Spleen (tissue), 11 donors: ENCODE measurements at regions not wholly inside any gene's neighbourhood (a gene's known extent, or its start where the extent isn't known, plus 50 kb on each side); places are given as distances from the start of the nearest gene placed in this dataset.
"Not testable (repeated sequence)": the region's sequence is repeated elsewhere in the genome, so short reads cannot be mapped to it uniquely, and the experiment has no call there.

Experiments used
- DNase-seq: peaks from one replicate; pipeline ENCODE4 v3.0.0-alpha.2; 2020
- H3K27ac ChIP-seq, 8 donors: fragments of 200-600 bp; sonication (generic) in 7 of 8; 1 replicate in 4 of 8; 2 replicates in 4 of 8; pipeline versions ENCODE4 v1.5.0 to v1.8.0; 2016 to 2021; ENCODE audit warnings: inconsistent platforms in 4 of 8, mild to moderate bottlenecking in 4 of 8, moderate library complexity in 1 of 8
- H3K27me3 ChIP-seq, 7 donors: fragments of 200-600 bp; sonication (generic) in 6 of 7; replicated peaks in 1 of 7; 1 replicate in 4 of 7; 2 replicates in 3 of 7; pipeline versions ENCODE4 v1.5.0 to v1.8.0; 2016 to 2021; ENCODE audit warnings: inconsistent platforms in 3 of 7, mild to moderate bottlenecking in 1 of 7
- H3K36me3 ChIP-seq, 6 donors: fragments of 200-600 bp; sonication (generic) in 5 of 6; 1 replicate in 4 of 6; 2 replicates in 2 of 6; pipeline versions ENCODE4 v1.5.0 to v1.8.0; 2016 to 2021; ENCODE audit warnings: inconsistent platforms in 2 of 6
- H3K4me1 ChIP-seq, 6 donors: fragments of 200-600 bp; sonication (generic) in 5 of 6; 1 replicate in 3 of 6; 2 replicates in 3 of 6; pipeline versions ENCODE4 v1.5.0 to v1.8.0; 2016 to 2021; ENCODE audit warnings: inconsistent platforms in 3 of 6
- H3K4me3 ChIP-seq, 8 donors: fragments of 200-600 bp; sonication (generic) in 7 of 8; 1 replicate in 4 of 8; 2 replicates in 4 of 8; pipeline versions ENCODE4 v1.5.0 to v1.8.0; 2016 to 2021; ENCODE audit warnings: inconsistent platforms in 4 of 8, mild to moderate bottlenecking in 4 of 8, moderate library complexity in 2 of 8
- H3K9me3 ChIP-seq, 8 donors: fragments of 200-600 bp; sonication (generic) in 7 of 8; 1 replicate in 4 of 8; 2 replicates in 4 of 8; pipeline versions ENCODE4 v1.5.0 to v1.8.0; 2016 to 2021; ENCODE audit warnings: inconsistent platforms in 4 of 8
- CTCF ChIP-seq, 11 experiments: fragments of 200-600 bp in 7 of 11; fragments of 450-650 bp in 4 of 11; sonication (generic) in 4 of 11; IDR thresholded peaks in 8 of 11; conservative IDR thresholded peaks in 3 of 11; 1 replicate in 7 of 11; 2 replicates in 4 of 11; pipeline versions ENCODE4 v1.4.0 to v1.8.0; 2016 to 2021; ENCODE audit warnings: antibody characterized with exemption in 11 of 11, inconsistent platforms in 4 of 11, mild to moderate bottlenecking in 1 of 11
- POLR2A ChIP-seq, 3 donors: fragments of 450-650 bp; IDR thresholded peaks; one replicate each; pipeline ENCODE4 v1.5.1; 2017; ENCODE audit warnings: antibody characterized with exemption in 3 of 3, mild to moderate bottlenecking in 1 of 3
- POLR2AphosphoS5 ChIP-seq, 3 donors: sonication (generic); formaldehyde crosslinking; IDR thresholded peaks; one replicate each; pipeline ENCODE4 v1.5.1; 2017; ENCODE audit warnings: antibody characterized with exemption in 3 of 3
- WGBS, 5 donors: extraction: QIAGEN DNeasy Blood & Tissue Kit in 3 of 5; methylation state at CpG; one replicate each; pipeline versions ENCODE4 v1.1.5 to v1.1.7; 2013 to 2018; 5-methylcytosine and 5-hydroxymethylcytosine counted together
- intact Hi-C: fragments of 100-400 bp; cut with DNase I; formaldehyde crosslinking; loops from one replicate; pipeline ENCODE4 v1.15.0; 2023; ENCODE audit warnings: low total_unique reads
- donor health status: healthy with polysubstance abuse.
- donor health status: DM: no; HTN: no; CAD: no; lungs with moderate emphysema.
- donor health status: DM: no; HTN: no; CAD: no.
- donor health status: Bipolar disorder and iron deficiency.
- donor health status: healthy.
- donor health status: DM: no; HTN: no; CAD: no.
- donor health status: DM: yes; HTN: yes; CAD: no.

GRCh38 chr2:184053326-184053725 is 545.0 kb upstream of the ZNF804A start:
- H3K9me3 ChIP-seq, result peaks cover 0 to 9% (median 0%) of the 10 kb centered on the region in 8 donors
- H3K4me1 ChIP-seq, result no peaks in the 10 kb centered on the region
- H3K4me3 ChIP-seq, result no peak overlapping the region
- H3K36me3 ChIP-seq, result no peaks in the 10 kb centered on the region
- WGBS, 5 donors, result 48 to 67% (median 58%) methylated on average over 3 of the region's 3 CpGs
- no peak overlapping the region for H3K27ac ChIP-seq
- DNase-seq, result no peak
- TF ChIP-seq POLR2A (IDR thresholded peaks at IDR 0.05) (no peak), CTCF (IDR thresholded peaks at IDR 0.05 in 8 of 11, conservative IDR thresholded peaks at IDR 0.05 in 3 of 11) (no peak), POLR2AphosphoS5 (IDR thresholded peaks at IDR 0.05) (no peak)
- intact Hi-C loops, result no loop called here
- no peaks in the 10 kb centered on the region for H3K27me3 ChIP-seq

GRCh38 chr2:184054419-184054818 is 543.9 kb upstream of the ZNF804A start:
- H3K9me3 ChIP-seq, H3K4me1 ChIP-seq, H3K27me3 ChIP-seq, DNase-seq, H3K36me3 ChIP-seq, intact Hi-C loops, H3K27ac ChIP-seq, H3K4me3 ChIP-seq: not testable (repeated sequence)
- 84 to 100% (median 88%) methylated on average over 1 of the region's 1 CpG for WGBS, 5 donors

GRCh38 chr2:184057910-184058309 is 540.4 kb upstream of the ZNF804A start:
- H3K27ac ChIP-seq, result no peak overlapping the region
- H3K27me3 ChIP-seq, result no peaks in the 10 kb centered on the region
- intact Hi-C loops, result no loop called here
- no peak for DNase-seq
- no peaks in the 10 kb centered on the region for H3K4me1 ChIP-seq
- 80 to 90% (median 89%) methylated on average over 4 of the region's 4 CpGs for WGBS, 5 donors
- TF ChIP-seq POLR2A (IDR thresholded peaks at IDR 0.05), result no peak
- H3K36me3 ChIP-seq, result no peaks in the 10 kb centered on the region
- no peak overlapping the region for H3K4me3 ChIP-seq
- H3K9me3 ChIP-seq, result peaks cover 0 to 21% (median 7%) of the 10 kb centered on the region in 8 donors

- H3K4me3 ChIP-seq, H3K27ac ChIP-seq, H3K4me1 ChIP-seq, H3K36me3 ChIP-seq, H3K27me3 ChIP-seq, DNase-seq, intact Hi-C loops: not testable (repeated sequence)
- H3K9me3 ChIP-seq, result peaks cover 0 to 11% (median 4%) of the 10 kb centered on the region in 8 donors
- whole genome bisulfite sequencing, 5 donors, result 87 to 94% (median 90%) methylated on average over 3 of the region's 3 CpGs
These were observed 538.1 kb upstream of the ZNF804A start for GRCh38 chr2:184060268-184060667.

- no peaks in the 10 kb centered on the region for H3K4me1 ChIP-seq
- intact Hi-C loops, result no loop called here
- peaks cover 0 to 6% (median 0%) of the 10 kb centered on the region in 8 donors for H3K9me3 ChIP-seq
- no peak overlapping the region for H3K27ac ChIP-seq
- no peak for DNase-seq
- H3K36me3 ChIP-seq, result no peaks in the 10 kb centered on the region
- H3K4me3 ChIP-seq, result no peak overlapping the region
- no peaks in the 10 kb centered on the region for H3K27me3 ChIP-seq
- WGBS, 5 donors, result 55 to 63% (median 59%) methylated on average over 3 of the region's 3 CpGs
- no peak for TF ChIP-seq POLR2AphosphoS5 (IDR thresholded peaks at IDR 0.05)
- TF ChIP-seq CTCF (IDR thresholded peaks at IDR 0.05 in 8 of 11, conservative IDR thresholded peaks at IDR 0.05 in 3 of 11), result no peak
- no peak for TF ChIP-seq POLR2A (IDR thresholded peaks at IDR 0.05)
These were observed 530.8 kb upstream of the ZNF804A start for GRCh38 chr2:184067502-184067901.

- Histone ChIP-seq H3K27ac (no peak overlapping the region), H3K36me3 (no peaks in the 10 kb centered on the region), H3K9me3 (no peaks in the 10 kb centered on the region), H3K27me3 (no peaks in the 10 kb centered on the region), H3K4me1 (no peaks in the 10 kb centered on the region), H3K4me3 (no peak overlapping the region)
- DNase-seq, result no peak
- TF ChIP-seq CTCF (IDR thresholded peaks at IDR 0.05 in 8 of 11, conservative IDR thresholded peaks at IDR 0.05 in 3 of 11) (no peak), POLR2AphosphoS5 (IDR thresholded peaks at IDR 0.05) (no peak), POLR2A (IDR thresholded peaks at IDR 0.05) (no peak)
- intact Hi-C loops, result no loop called here
- WGBS, 5 donors, result 74 to 80% (median 77%) methylated on average over 2 of the region's 2 CpGs
These were observed 525.9 kb upstream of the ZNF804A start for GRCh38 chr2:184072470-184072869.
